B cell (primary cell): ENCODE measurements at regions not wholly inside any gene's neighbourhood (a gene's known extent, or its start where the extent isn't known, plus 50 kb on each side); places are given as distances from the start of the nearest gene placed in this dataset.

Experiments
- ATAC-seq: fragments of 200-7000 bp; cut with Tn5 transposase; one replicate; pipeline ENCODE4 v1.10.0; 2021; ENCODE audit warnings: low read depth, mild to moderate bottlenecking, moderate number of reproducible peaks, moderate library complexity
- CTCF ChIA-PET: fragments of 350-600 bp; sonication (Branson Sonifier 250); formaldehyde crosslinking; loops from one replicate; lab custom pipeline; 2021; ENCODE audit warnings: antibody characterized with exemption, inconsistent platforms; lab: Charles Lee
- POLR2A ChIA-PET: fragments of 350-600 bp; sonication (Branson Sonifier 250); formaldehyde crosslinking; loops from one replicate; lab custom pipeline; 2021; ENCODE audit warnings: antibody characterized with exemption; lab: Charles Lee
- DNase-seq: peaks from one replicate; pipeline ENCODE4 v3.0.0; 2013
- H2AFZ ChIP-seq: 2 replicates; pipeline ENCODE4 v1.6.1; 2012; ENCODE audit warnings: mild to moderate bottlenecking, low read depth, low read length; ENCODE audit not compliant: insufficient read depth, poor library complexity, severe bottlenecking
- H3K27ac ChIP-seq, 2 donors: 1 replicate in 1 of 2; 2 replicates in 1 of 2; pipeline ENCODE4 v1.5.1; 2012 to 2013; ENCODE audit warnings: low read length in 2 of 2, mild to moderate bottlenecking in 2 of 2, moderate library complexity in 1 of 2
- H3K27me3 ChIP-seq, 4 experiments: fragments of 200-600 bp in 1 of 4; sonication (generic) in 1 of 4; replicated peaks in 1 of 4; 1 replicate in 2 of 4; 2 replicates in 2 of 4; pipeline versions ENCODE4 v1.6.1 to v1.7.0; 2013 to 2016; ENCODE audit warnings: low read length in 3 of 4, mild to moderate bottlenecking in 2 of 4, mixed read lengths in 1 of 4, moderate library complexity in 1 of 4; ENCODE audit not compliant: insufficient read depth in 4 of 4, control insufficient read depth in 3 of 4; ENCODE audit errors: control extremely low read depth in 1 of 4
- H3K36me3 ChIP-seq, 2 experiments: replicated peaks in 1 of 2; 1 replicate in 1 of 2; 2 replicates in 1 of 2; pipeline versions ENCODE4 v1.6.1 to v1.7.1; 2013; ENCODE audit warnings: low read length in 1 of 2; ENCODE audit not compliant: insufficient read depth in 2 of 2, control insufficient read depth in 1 of 2; ENCODE audit errors: control extremely low read depth in 1 of 2, extremely low read depth in 1 of 2
- H3K4me1 ChIP-seq, 2 donors: fragments of 200-600 bp in 1 of 2; sonication (generic) in 1 of 2; 1 replicate in 1 of 2; 2 replicates in 1 of 2; pipeline versions ENCODE4 v1.5.1 to v1.6.1; 2013 to 2017; ENCODE audit warnings: low read length in 2 of 2; ENCODE audit not compliant: control insufficient read depth in 2 of 2, insufficient read depth in 2 of 2
- H3K4me2 ChIP-seq: replicated peaks from 2 replicates; pipeline ENCODE3; 2012; ENCODE audit warnings: mild to moderate bottlenecking, low read depth, low read length; ENCODE audit not compliant: poor library complexity, severe bottlenecking
- H3K4me3 ChIP-seq, 5 experiments: fragments of 200-600 bp in 1 of 5; sonication (generic) in 1 of 5; 1 replicate in 3 of 5; 2 replicates in 2 of 5; pipeline versions ENCODE4 v1.5.1 to v1.7.0; 2011 to 2016; ENCODE audit warnings: low read length in 4 of 5, mild to moderate bottlenecking in 4 of 5, low read depth in 2 of 5, control low read depth in 1 of 5, moderate library complexity in 1 of 5; ENCODE audit not compliant: insufficient read depth in 1 of 5; ENCODE audit errors: control extremely low read depth in 1 of 5, extremely low read depth in 1 of 5
- H3K79me2 ChIP-seq: fragments of 200-600 bp; sonication (generic); one replicate; pipeline ENCODE4 v1.6.0; 2016; ENCODE audit warnings: low read length; ENCODE audit not compliant: control insufficient read depth, insufficient read depth
- H3K9ac ChIP-seq: fragments of 200-600 bp; sonication (generic); 2 replicates; pipeline ENCODE4 v1.6.1; 2017; ENCODE audit warnings: mild to moderate bottlenecking, low read length, moderate library complexity
- H3K9me3 ChIP-seq, 3 donors: one replicate each; pipeline versions ENCODE4 v1.6.1 to v1.7.1; 2013; ENCODE audit warnings: low read length in 2 of 3; ENCODE audit not compliant: control insufficient read depth in 2 of 3, insufficient read depth in 1 of 3; ENCODE audit errors: control extremely low read depth in 1 of 3
- H4K20me1 ChIP-seq: 2 replicates; pipeline ENCODE4 v1.6.0; 2012; ENCODE audit warnings: mild to moderate bottlenecking, low read length; ENCODE audit not compliant: insufficient read depth, control insufficient read depth, poor library complexity, severe bottlenecking
- H3K27ac Mint-ChIP-seq: one replicate; pipeline ENCODE4 v1.8.0; 2021; ENCODE audit warnings: mixed read lengths
- H3K27me3 Mint-ChIP-seq: one replicate; pipeline ENCODE4 v1.8.0; 2021; ENCODE audit warnings: mixed read lengths
- H3K4me1 Mint-ChIP-seq: one replicate; pipeline ENCODE4 v1.8.0; 2021; ENCODE audit warnings: mixed read lengths
- H3K4me3 Mint-ChIP-seq: one replicate; pipeline ENCODE4 v1.8.0; 2021; ENCODE audit warnings: mixed read lengths
- H3K9me3 Mint-ChIP-seq: one replicate; pipeline ENCODE4 v1.8.0; 2022; ENCODE audit warnings: mixed read lengths; ENCODE audit not compliant: insufficient read depth
- CTCF ChIP-seq: fragments of 200-600 bp; IDR thresholded peaks from one replicate; pipeline ENCODE4 v1.8.0; 2022; ENCODE audit warnings: antibody characterized with exemption, mild to moderate bottlenecking
- EZH2 ChIP-seq: IDR thresholded peaks from 2 replicates; pipeline ENCODE4 v1.6.1; 2012; ENCODE audit warnings: borderline replicate concordance, low read depth, mild to moderate bottlenecking, moderate library complexity, low read length; ENCODE audit not compliant: insufficient read depth, poor library complexity, severe bottlenecking
- WGBS: methylation state at CpG from one replicate; pipeline ENCODE4 v1.1.5; 2013; ENCODE audit warnings: missing lambda C conversion rate; ENCODE audit not compliant: insufficient coverage; 5-methylcytosine and 5-hydroxymethylcytosine counted together
- intact Hi-C: fragments of 100-400 bp; cut with micrococcal nuclease; formaldehyde crosslinking; loops from one replicate; pipeline ENCODE4 v1.10.0; 2022

GRCh38 chr3:106908181-106908938 lies 468.9 kb upstream of the CCDC54 start:
- Histone ChIP-seq H3K79me2 (no peaks in the 10 kb centered on the region), H3K9ac (no peak overlapping the region), H4K20me1 (no peaks in the 10 kb centered on the region), H3K27ac (no peak overlapping the region), H2AFZ (no peak overlapping the region), H3K27me3 (no peaks in the 10 kb centered on the region), H3K9me3 (peaks cover 2 to 15% (median 5%) of the 10 kb centered on the region in 3 donors), H3K36me3 (no peaks in the 10 kb centered on the region), H3K4me3 (no peak overlapping the region), H3K4me2 (no peak overlapping the region), H3K4me1 (no peaks in the 10 kb centered on the region)
- WGBS: 87% methylated on average over 10 of the region's 10 CpGs
- POLR2A ChIA-PET: no interaction called here
- CTCF ChIA-PET: no interaction called here
- H3K27ac Mint-ChIP-seq: no peak overlapping the region
- no peaks in the 10 kb centered on the region for H3K4me1 Mint-ChIP-seq
- DNase-seq (no peak), ATAC-seq (no peak)
- TF ChIP-seq EZH2: no peak
- TF ChIP-seq CTCF: no peak
- intact Hi-C loops: no loop called here
- H3K4me3 Mint-ChIP-seq: no peak overlapping the region
- no peaks in the 10 kb centered on the region for H3K9me3 Mint-ChIP-seq
- H3K27me3 Mint-ChIP-seq: no peaks in the 10 kb centered on the region

GRCh38 chr3:106913111-106913698 lies 464.0 kb upstream of the CCDC54 start:
- Mint-ChIP-seq H3K4me1 (no peaks in the 10 kb centered on the region), H3K27ac (no peak overlapping the region), H3K4me3 (no peak overlapping the region), H3K27me3 (no peaks in the 10 kb centered on the region), H3K9me3 (no peaks in the 10 kb centered on the region)
- POLR2A ChIA-PET: no interaction called here
- Histone ChIP-seq H3K4me2 (no peak overlapping the region), H2AFZ (no peak overlapping the region), H3K79me2 (no peaks in the 10 kb centered on the region), H3K4me3 (no peak overlapping the region), H3K27me3 (peaks cover 0 to 5% (median 0%) of the 10 kb centered on the region in 4 experiments), H3K9me3 (peaks cover 2 to 12% (median 5%) of the 10 kb centered on the region in 3 donors), H3K9ac (no peak overlapping the region), H3K36me3 (no peaks in the 10 kb centered on the region), H3K4me1 (no peaks in the 10 kb centered on the region), H3K27ac (no peak overlapping the region), H4K20me1 (no peaks in the 10 kb centered on the region)
- ATAC-seq (no peak), DNase-seq (no peak)
- intact Hi-C loops: no loop called here
- TF ChIP-seq EZH2 (no peak), CTCF (no peak)
- CTCF ChIA-PET: no interaction called here
- WGBS: 72% methylated on average over 11 of the region's 14 CpGs
